ENCODE measurements at regions not wholly inside any gene's neighbourhood (a gene's known extent, or its start where the extent isn't known, plus 50 kb on each side); places are given as distances from the start of the nearest gene placed in this dataset.

DNA sequence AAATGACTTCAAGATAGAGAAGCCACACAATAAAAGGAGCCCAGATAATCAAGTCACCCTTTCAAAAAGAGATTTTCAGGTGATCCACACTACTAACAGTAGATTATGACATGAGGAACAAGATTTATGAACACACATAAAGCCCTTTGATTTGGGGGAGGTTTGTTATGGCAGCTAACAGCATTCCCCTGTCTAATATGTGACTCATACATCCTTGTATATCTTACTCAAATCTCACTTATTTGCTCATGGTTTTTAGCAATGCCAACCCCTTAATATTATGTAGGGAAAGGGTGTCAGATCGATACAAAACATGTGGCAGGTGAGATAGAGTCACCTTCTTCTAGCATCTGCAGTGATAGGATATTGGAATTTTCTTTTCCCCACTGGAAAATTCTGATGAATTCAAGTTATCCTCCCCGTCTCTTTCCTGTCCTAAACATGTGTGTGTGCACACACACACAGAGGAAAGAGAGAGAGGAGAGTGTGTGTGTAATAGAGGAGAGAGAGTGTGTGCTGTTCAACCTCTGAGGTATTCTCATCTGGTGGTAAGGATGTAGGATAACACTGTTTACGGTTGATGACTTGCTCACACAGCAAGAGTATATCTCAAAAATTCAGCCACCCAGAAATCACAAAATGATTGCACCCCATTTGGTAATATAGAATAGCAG lies 319.9 kb downstream of the KCNC2 start:
- Histone ChIP-seq H3K36me3 (replicated peaks) (no peaks in the 10 kb centered on the region), H3K27ac (peak overlapping the region; percentile 65), H3K4me3 (ENCODE audit: low read depth, low read length) (peak overlapping the region; percentile 15), H3K27me3 (replicated peaks) (no peaks in the 10 kb centered on the region)
- peak; percentile 36 for DNase-seq
- in situ Hi-C loops (cut with HindIII; ENCODE audit: low pct_ligation_motif_present, low sequenced_read_pairs), result no loop called here
- TF ChIP-seq, protein P1, sequence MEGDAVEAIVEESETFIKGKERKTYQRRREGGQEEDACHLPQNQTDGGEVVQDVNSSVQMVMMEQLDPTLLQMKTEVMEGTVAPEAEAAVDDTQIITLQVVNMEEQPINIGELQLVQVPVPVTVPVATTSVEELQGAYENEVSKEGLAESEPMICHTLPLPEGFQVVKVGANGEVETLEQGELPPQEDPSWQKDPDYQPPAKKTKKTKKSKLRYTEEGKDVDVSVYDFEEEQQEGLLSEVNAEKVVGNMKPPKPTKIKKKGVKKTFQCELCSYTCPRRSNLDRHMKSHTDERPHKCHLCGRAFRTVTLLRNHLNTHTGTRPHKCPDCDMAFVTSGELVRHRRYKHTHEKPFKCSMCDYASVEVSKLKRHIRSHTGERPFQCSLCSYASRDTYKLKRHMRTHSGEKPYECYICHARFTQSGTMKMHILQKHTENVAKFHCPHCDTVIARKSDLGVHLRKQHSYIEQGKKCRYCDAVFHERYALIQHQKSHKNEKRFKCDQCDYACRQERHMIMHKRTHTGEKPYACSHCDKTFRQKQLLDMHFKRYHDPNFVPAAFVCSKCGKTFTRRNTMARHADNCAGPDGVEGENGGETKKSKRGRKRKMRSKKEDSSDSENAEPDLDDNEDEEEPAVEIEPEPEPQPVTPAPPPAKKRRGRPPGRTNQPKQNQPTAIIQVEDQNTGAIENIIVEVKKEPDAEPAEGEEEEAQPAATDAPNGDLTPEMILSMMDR (IDR thresholded peaks at IDR 0.05; ENCODE audit: low read depth, low read length, missing control alignments), result no peak

DNA sequence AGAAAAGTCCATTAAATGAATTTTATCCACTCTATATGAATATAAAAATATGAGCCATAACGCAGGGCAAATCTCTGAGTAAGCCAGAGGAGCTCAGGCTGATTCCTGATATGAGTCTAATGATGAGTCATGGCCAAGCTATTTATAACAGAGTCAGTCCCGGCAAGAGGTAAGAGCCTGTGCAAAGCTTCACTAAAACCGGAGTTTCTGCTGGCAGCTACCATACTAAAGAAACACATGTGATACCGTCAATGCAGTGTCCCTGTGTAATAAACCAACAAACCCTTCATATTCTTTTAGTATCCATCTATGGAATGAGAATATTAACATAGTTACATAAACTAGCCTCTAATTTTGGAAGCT lies 319.4 kb downstream of the KCNC2 start:
- peak; percentile 92 for DNase-seq
- TF ChIP-seq, protein P1 (IDR thresholded peaks at IDR 0.05; ENCODE audit: low read depth, low read length, missing control alignments), result no peak

DNA sequence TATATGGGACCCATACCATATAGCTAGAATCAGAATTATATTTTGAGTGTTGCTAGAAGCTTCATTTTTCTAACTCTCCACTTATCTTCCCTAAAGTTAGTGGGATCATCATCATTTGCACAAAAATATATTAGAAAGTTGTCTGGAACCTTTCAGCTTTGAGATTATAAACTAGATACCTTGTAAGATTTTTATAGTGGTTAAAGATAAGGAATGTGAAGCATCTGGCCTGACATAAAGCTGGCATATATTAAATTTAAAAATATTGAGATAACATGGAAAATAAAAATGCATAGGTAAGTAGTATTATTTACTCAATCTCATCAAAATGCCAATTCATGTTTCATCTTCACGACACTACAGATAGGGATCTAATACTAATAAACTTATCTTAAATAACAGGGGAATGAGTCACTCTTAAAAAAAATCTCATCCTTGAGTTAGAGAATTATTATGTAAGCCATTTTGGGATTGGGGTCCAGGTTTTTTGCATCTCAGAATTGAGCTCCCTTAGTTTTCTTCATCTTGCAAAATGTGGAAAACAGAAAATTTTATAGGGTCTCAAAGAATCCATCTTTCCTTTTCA lies 318.5 kb downstream of the KCNC2 start:
- H3K4me3 ChIP-seq (ENCODE audit: low read depth, low read length), result no peak overlapping the region
- H3K36me3 ChIP-seq (replicated peaks), result no peaks in the 10 kb centered on the region
- TF ChIP-seq, protein P1 (IDR thresholded peaks at IDR 0.05; ENCODE audit: low read depth, low read length, missing control alignments), result no peak
- no peak for DNase-seq
- in situ Hi-C loops (cut with HindIII; ENCODE audit: low pct_ligation_motif_present, low sequenced_read_pairs), result no loop called here
- no peaks in the 10 kb centered on the region for H3K27me3 ChIP-seq (replicated peaks)
- no peak overlapping the region for H3K27ac ChIP-seq

More for the DNA sequence above, 319.4 kb downstream of the KCNC2 start:
- Histone ChIP-seq H3K4me3 (ENCODE audit: low read depth, low read length) (no peak overlapping the region), H3K36me3 (replicated peaks) (no peaks in the 10 kb centered on the region), H3K27ac (peak overlapping the region; percentile 65), H3K27me3 (replicated peaks) (no peaks in the 10 kb centered on the region)
- in situ Hi-C loops (cut with HindIII; ENCODE audit: low pct_ligation_motif_present, low sequenced_read_pairs), result no loop called here

- in situ Hi-C loops (cut with HindIII; ENCODE audit: low pct_ligation_motif_present, low sequenced_read_pairs), result no loop called here
- Histone ChIP-seq H3K36me3 (replicated peaks) (no peaks in the 10 kb centered on the region), H3K27ac (no peak overlapping the region), H3K27me3 (replicated peaks) (no peaks in the 10 kb centered on the region), H3K4me3 (ENCODE audit: low read depth, low read length) (no peak overlapping the region)
- no peak for DNase-seq
- TF ChIP-seq, protein P1 (IDR thresholded peaks at IDR 0.05; ENCODE audit: low read depth, low read length, missing control alignments), result no peak
Measured at GRCh38 chr12:74892057-74892633, 317.5 kb downstream of the KCNC2 start.

DNA sequence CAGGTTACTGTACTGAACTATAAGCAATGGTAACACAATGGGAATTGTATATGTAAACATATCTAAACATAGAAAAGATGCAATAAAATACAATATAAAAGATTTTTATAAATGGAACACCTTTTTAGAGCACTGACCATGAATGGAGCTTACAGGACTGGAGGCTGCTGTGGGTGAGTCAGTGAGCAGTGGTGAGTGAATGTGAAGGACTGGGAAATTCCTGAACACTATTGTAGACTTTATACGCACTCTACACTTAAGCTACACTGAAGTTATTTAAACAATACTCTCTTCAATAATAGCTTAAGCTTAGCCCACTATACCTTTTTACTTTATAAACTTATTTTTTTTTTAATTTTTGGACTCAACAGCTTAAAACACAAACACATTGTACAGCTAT lies 313.5 kb downstream of the KCNC2 start:
- in situ Hi-C loops (cut with HindIII; ENCODE audit: low pct_ligation_motif_present, low sequenced_read_pairs), result no loop called here
- Histone ChIP-seq H3K4me3 (ENCODE audit: low read depth, low read length) (no peak overlapping the region), H3K27me3 (replicated peaks) (no peaks in the 10 kb centered on the region), H3K27ac (no peak overlapping the region), H3K36me3 (replicated peaks) (no peaks in the 10 kb centered on the region)
- peak; percentile 10 for DNase-seq
- TF ChIP-seq, protein P1 (IDR thresholded peaks at IDR 0.05; ENCODE audit: low read depth, low read length, missing control alignments), result no peak

Measured in brain microvascular endothelial cell (primary cell).